H1 (cell line): ENCODE measurements at regions not wholly inside any gene's neighbourhood (a gene's known extent, or its start where the extent isn't known, plus 50 kb on each side); places are given as distances from the start of the nearest gene placed in this dataset.

Source experiments
- CTCF ChIA-PET: fragments of 300-600 bp; sonication (Branson Sonifier 250); formaldehyde crosslinking; loops from one replicate; lab custom pipeline; 2021; ENCODE audit not compliant: partially characterized antibody; lab: Charles Lee
- POLR2A ChIA-PET: fragments of 300-600 bp; sonication (Branson Sonifier 250); formaldehyde crosslinking; loops from one replicate; lab custom pipeline; 2021; ENCODE audit warnings: inconsistent platforms; ENCODE audit not compliant: partially characterized antibody; lab: Charles Lee
- DNase-seq, 2 experiments: peaks; one replicate each; pipeline versions ENCODE4 v3.0.0 to v3.0.0-alpha.2; 2010 to 2022; ENCODE audit warnings: low spot score in 2 of 2, low read depth in 1 of 2, mixed read lengths in 1 of 2
- FAIRE-seq: peaks from 2 replicates; lab custom pipeline; 2011; peaks lifted over from hg19 to GRCh38; lab: Jason Lieb, UNC
- H2AFZ ChIP-seq: 2 replicates; pipeline ENCODE4 v1.8.1; 2012; ENCODE audit warnings: low read length, inconsistent platforms
- H2AK5ac ChIP-seq: 2 replicates; pipeline ENCODE4 v1.6.1; 2013; ENCODE audit warnings: low read depth, low read length
- H2BK120ac ChIP-seq: replicated peaks from 2 replicates; pipeline ENCODE3; 2013; ENCODE audit warnings: low read depth, low read length, inconsistent platforms
- H2BK12ac ChIP-seq: 2 replicates; pipeline ENCODE4 v1.6.1; 2013; ENCODE audit warnings: low read depth, low read length
- H2BK15ac ChIP-seq: 2 replicates; pipeline ENCODE4 v1.6.1; 2013; ENCODE audit warnings: low read length
- H2BK20ac ChIP-seq: 2 replicates; pipeline ENCODE4 v1.6.1; 2013; ENCODE audit warnings: low read length
- H2BK5ac ChIP-seq: 2 replicates; pipeline ENCODE4 v1.6.1; 2013; ENCODE audit warnings: low read depth, low read length
- H3K14ac ChIP-seq: 2 replicates; pipeline ENCODE4 v1.6.1; 2013; ENCODE audit warnings: inconsistent platforms; ENCODE audit not compliant: insufficient read length
- H3K18ac ChIP-seq: 2 replicates; pipeline ENCODE4 v1.6.1; 2013; ENCODE audit warnings: low read length; ENCODE audit errors: extremely low read depth
- H3K23ac ChIP-seq: 2 replicates; pipeline ENCODE4 v1.6.1; 2013; ENCODE audit warnings: inconsistent platforms; ENCODE audit not compliant: insufficient read length
- H3K23me2 ChIP-seq: 2 replicates; pipeline ENCODE4 v1.6.1; 2013; ENCODE audit warnings: low read depth, low read length
- H3K27ac ChIP-seq: 2 replicates; pipeline ENCODE4 v1.6.1; 2011; ENCODE audit warnings: low read depth, low read length, inconsistent platforms
- H3K27me3 ChIP-seq, 4 experiments: replicated peaks in 1 of 4; 1 replicate in 1 of 4; 2 replicates in 3 of 4; pipeline versions ENCODE4 v1.6.1 to v1.8.1; 2011 to 2013; ENCODE audit warnings: low read length in 3 of 4, mild to moderate bottlenecking in 3 of 4, inconsistent platforms in 2 of 4, mixed read lengths in 2 of 4, moderate library complexity in 1 of 4; ENCODE audit not compliant: control insufficient read depth in 3 of 4, insufficient read depth in 3 of 4; ENCODE audit errors: extremely low read depth in 1 of 4
- H3K36me3 ChIP-seq, 4 experiments: 2 replicates each; pipeline versions ENCODE4 v1.6.1 to v1.8.1; 2011 to 2013; ENCODE audit warnings: mild to moderate bottlenecking in 4 of 4, low read length in 3 of 4, moderate library complexity in 2 of 4, control low read depth in 1 of 4, inconsistent platforms in 1 of 4; ENCODE audit not compliant: insufficient read depth in 4 of 4, control insufficient read depth in 2 of 4
- H3K4ac ChIP-seq: replicated peaks from 2 replicates; pipeline ENCODE3; 2013; ENCODE audit warnings: low read length, low read depth, mixed read lengths, inconsistent platforms; ENCODE audit not compliant: insufficient read length
- H3K4me1 ChIP-seq, 4 experiments: replicated peaks in 1 of 4; 1 replicate in 1 of 4; 2 replicates in 3 of 4; pipeline versions ENCODE4 v1.6.1 to v1.8.1; 2011 to 2013; ENCODE audit warnings: low read length in 3 of 4, inconsistent platforms in 2 of 4, mixed read lengths in 1 of 4; ENCODE audit not compliant: insufficient read depth in 4 of 4, control insufficient read depth in 3 of 4
- H3K4me2 ChIP-seq, 2 experiments: 2 replicates each; pipeline versions ENCODE4 v1.6.1 to v1.8.1; 2011 to 2013; ENCODE audit warnings: low read depth in 2 of 2, low read length in 2 of 2, control low read depth in 1 of 2, inconsistent platforms in 1 of 2, mild to moderate bottlenecking in 1 of 2; ENCODE audit not compliant: insufficient read depth in 1 of 2
- H3K4me3 ChIP-seq, 4 experiments: fragments of 200-600, 300-600 bp in 1 of 4; sonication (generic), shearing (Covaris generic), sonication (Bioruptor Twin) in 1 of 4; 2 replicates each; pipeline versions ENCODE4 v1.5.1 to v1.8.1; 2011 to 2016; ENCODE audit warnings: low read length in 4 of 4, low read depth in 3 of 4, control low read depth in 2 of 4, inconsistent platforms in 2 of 4, mild to moderate bottlenecking in 2 of 4, mixed read lengths in 1 of 4, moderate library complexity in 1 of 4; ENCODE audit not compliant: insufficient read depth in 2 of 4; ENCODE audit errors: extremely low read depth in 1 of 4
- H3K56ac ChIP-seq: replicated peaks from 2 replicates; pipeline ENCODE3; 2013; ENCODE audit warnings: low read depth, mild to moderate bottlenecking, mixed read lengths, low read length, inconsistent platforms; ENCODE audit not compliant: insufficient read length
- H3K79me1 ChIP-seq: 2 replicates; pipeline ENCODE4 v1.6.1; 2013; ENCODE audit warnings: low read depth, low read length, control low read depth
- H3K79me2 ChIP-seq, 2 experiments: 2 replicates each; pipeline versions ENCODE4 v1.6.1 to v1.8.1; 2012 to 2013; ENCODE audit warnings: low read length in 2 of 2, mild to moderate bottlenecking in 2 of 2, inconsistent platforms in 1 of 2; ENCODE audit not compliant: insufficient read depth in 2 of 2, control insufficient read depth in 1 of 2
- H3K9ac ChIP-seq, 4 experiments: replicated peaks in 1 of 4; 1 replicate in 1 of 4; 2 replicates in 3 of 4; pipeline versions ENCODE4 v1.6.1 to v1.8.1; 2011 to 2013; ENCODE audit warnings: low read depth in 3 of 4, low read length in 3 of 4, control low read depth in 2 of 4, mild to moderate bottlenecking in 2 of 4, moderate library complexity in 2 of 4, inconsistent platforms in 1 of 4; ENCODE audit errors: extremely low read depth in 1 of 4
- H3K9me3 ChIP-seq, 2 experiments: 2 replicates each; pipeline versions ENCODE4 v1.6.1 to v1.8.1; 2012 to 2013; ENCODE audit warnings: mild to moderate bottlenecking in 2 of 2, moderate library complexity in 2 of 2, control low read depth in 1 of 2, inconsistent platforms in 1 of 2, low read depth in 1 of 2, low read length in 1 of 2, mixed read lengths in 1 of 2; ENCODE audit not compliant: insufficient read depth in 2 of 2
- H4K20me1 ChIP-seq, 2 experiments: replicated peaks in 1 of 2; 2 replicates each; pipeline versions ENCODE3 to v1.8.1; 2011 to 2013; ENCODE audit warnings: inconsistent platforms in 2 of 2, low read length in 2 of 2, mild to moderate bottlenecking in 1 of 2; ENCODE audit not compliant: insufficient read depth in 2 of 2, control insufficient read depth in 1 of 2
- H4K5ac ChIP-seq: 2 replicates; pipeline ENCODE4 v1.6.1; 2013; ENCODE audit warnings: low read length, low read depth, mixed read lengths, inconsistent platforms; ENCODE audit not compliant: insufficient read length
- H4K8ac ChIP-seq: 2 replicates; pipeline ENCODE4 v1.8.0; 2013; ENCODE audit warnings: mild to moderate bottlenecking, moderate library complexity, low read length, inconsistent platforms; ENCODE audit not compliant: insufficient read depth; ENCODE audit errors: extremely low read depth
- H4K91ac ChIP-seq: replicated peaks from 2 replicates; pipeline ENCODE3; 2013; ENCODE audit warnings: low read length, mixed read lengths, inconsistent platforms; ENCODE audit not compliant: insufficient read length
- ATF2 ChIP-seq: IDR thresholded peaks from 2 replicates; pipeline ENCODE4 v1.6.1; 2012; ENCODE audit warnings: low read length, inconsistent platforms
- CBX8 ChIP-seq: fragments of 300-800, 300-1000 bp; sonication (generic); IDR thresholded peaks from 2 replicates; pipeline ENCODE4 v1.7.1; 2016; ENCODE audit warnings: low read depth, low read length, borderline replicate concordance
- MAFK ChIP-seq: IDR thresholded peaks from 2 replicates; pipeline ENCODE4 v1.6.1; 2012; ENCODE audit warnings: low read depth, mild to moderate bottlenecking, improper control_type of control experiment, low read length
- PHF8 ChIP-seq: fragments of 200-600 bp; sonication (generic); conservative IDR thresholded peaks from 2 replicates; pipeline ENCODE4 v1.7.1; 2012; ENCODE audit warnings: low read depth, mild to moderate bottlenecking, inconsistent platforms, low read length, moderate library complexity
- POLR2A ChIP-seq, 2 experiments: IDR thresholded peaks; 1 replicate in 1 of 2; 2 replicates in 1 of 2; pipeline ENCODE4 v1.6.1; 2011; ENCODE audit warnings: low read depth in 2 of 2, low read length in 2 of 2, mild to moderate bottlenecking in 2 of 2; ENCODE audit errors: control extremely low read depth in 1 of 2
- RBBP5 ChIP-seq: IDR thresholded peaks from 2 replicates; pipeline ENCODE4 v1.7.1; 2012; ENCODE audit warnings: low read depth, mild to moderate bottlenecking, inconsistent platforms, low read length, moderate library complexity, borderline replicate concordance
- SAP30 ChIP-seq: fragments of 300-600 bp; sonication (generic); IDR thresholded peaks from 2 replicates; pipeline ENCODE4 v1.7.1; 2012; ENCODE audit warnings: low read length, moderate library complexity, mild to moderate bottlenecking, inconsistent platforms; ENCODE audit not compliant: insufficient read depth, insufficient replicate concordance
- SP1 ChIP-seq: IDR thresholded peaks from 2 replicates; pipeline ENCODE4 v1.6.1; 2011; ENCODE audit warnings: low read depth, low read length
- SP2 ChIP-seq: IDR thresholded peaks from 2 replicates; pipeline ENCODE4 v1.6.1; 2012; ENCODE audit warnings: mild to moderate bottlenecking, low read length, inconsistent platforms
- TCF12 ChIP-seq: IDR thresholded peaks from 2 replicates; pipeline ENCODE4 v1.6.1; 2011; ENCODE audit warnings: low read depth, mild to moderate bottlenecking, low read length
- TEAD4 ChIP-seq: IDR thresholded peaks from 2 replicates; pipeline ENCODE4 v1.6.1; 2012; ENCODE audit warnings: low read depth, low read length, inconsistent platforms, mixed read lengths
- USF2 ChIP-seq: IDR thresholded peaks from 2 replicates; pipeline ENCODE4 v1.6.1; 2011; ENCODE audit warnings: low read length, improper control_type of control experiment
- YY1 ChIP-seq: IDR thresholded peaks from 2 replicates; pipeline ENCODE4 v1.6.1; 2011; ENCODE audit warnings: low read depth, mild to moderate bottlenecking, low read length
- WGBS, 2 experiments: shearing (Covaris generic) in 1 of 2; methylation state at CpG; one replicate each; pipeline versions ENCODE4 v1.1.6 to v1.1.7; 2013 to 2015; ENCODE audit warnings: low lambda C conversion rate in 2 of 2, mixed read lengths in 2 of 2, inconsistent platforms in 1 of 2, low coverage in 1 of 2, missing lambda C conversion rate in 1 of 2; ENCODE audit not compliant: insufficient replicate concordance in 2 of 2, insufficient coverage in 1 of 2, insufficient read length in 1 of 2; ENCODE audit errors: extremely low coverage in 1 of 2, missing lambda C conversion rate in 1 of 2; 5-methylcytosine and 5-hydroxymethylcytosine counted together

GRCh38 chr4:136390824-136391223 is 1141.5 kb downstream of the PCDH18 start:
- Histone ChIP-seq H2BK15ac (no peak overlapping the region), H3K79me1 (no peaks in the 10 kb centered on the region), H4K8ac (no peak overlapping the region), H3K4me3 (no peak overlapping the region), H3K27ac (no peak overlapping the region), H3K79me2 (no peaks in the 10 kb centered on the region), H2BK5ac (no peak overlapping the region), H3K9ac (no peak overlapping the region), H3K56ac (no peak overlapping the region), H3K4ac (no peak overlapping the region), H3K18ac (no peak overlapping the region), H3K14ac (no peak overlapping the region), H3K23ac (no peak overlapping the region), H3K36me3 (no peaks in the 10 kb centered on the region), H2BK12ac (no peak overlapping the region), H2AK5ac (no peak overlapping the region), H3K4me2 (no peak overlapping the region), H2BK20ac (no peak overlapping the region), H3K27me3 (no peaks in the 10 kb centered on the region), H4K20me1 (no peaks in the 10 kb centered on the region), H3K23me2 (no peaks in the 10 kb centered on the region), H3K9me3 (peaks cover 0 to 6% of the 10 kb centered on the region in 2 experiments; a peak in 1 of 4 replicates), H2AFZ (no peak overlapping the region), H4K5ac (no peak overlapping the region), H2BK120ac (no peak overlapping the region), H4K91ac (no peak overlapping the region), H3K4me1 (no peaks in the 10 kb centered on the region)
- WGBS, 2 experiments, result 83% methylated on average over 1 of the region's 1 CpG; no CpG with 5 or more reads in 1 of the 2 experiments
- ChIA-PET POLR2A (no interaction called here), CTCF (no interaction called here)
- FAIRE-seq, result no peak
- no peak for DNase-seq
- TF ChIP-seq POLR2A (IDR thresholded peaks at IDR 0.05; ENCODE audit: control extremely low read depth in 1 of 2, low read depth in 2 of 2, low read length in 2 of 2) (no peak), CBX8 (no peak), SP2 (no peak), USF2 (no peak), MAFK (no peak), TCF12 (no peak), TEAD4 (no peak), PHF8 (no peak), RBBP5 (no peak), ATF2 (no peak), SP1 (no peak), SAP30 (no peak), YY1 (no peak)
